ENCODE measurements at regions not wholly inside any gene's neighbourhood (a gene's known extent, or its start where the extent isn't known, plus 50 kb on each side); places are given as distances from the start of the nearest gene placed in this dataset.
A peak's percentile ranks its signal among the peaks of the same experiment; 100 is the strongest.
"Not testable (repeated sequence)": the region's sequence is repeated elsewhere in the genome, so short reads cannot be mapped to it uniquely, and the experiment has no call there.

- not testable (repeated sequence) for DNase-seq (ENCODE audit: low spot score)
Measured at GRCh38 chr3:104266219-104266618, 1100.5 kb upstream of the ALCAM start.

- no peak for DNase-seq (ENCODE audit: low spot score)
Measured at GRCh38 chr3:104269771-104270170, 1096.9 kb upstream of the ALCAM start.

- peak; percentile 66 for DNase-seq (ENCODE audit: low spot score)
Measured at GRCh38 chr3:104273046-104273649, 1093.6 kb upstream of the ALCAM start.

- DNase-seq (ENCODE audit: low spot score) = no peak
Measured at GRCh38 chr3:104275199-104275598, 1091.5 kb upstream of the ALCAM start.

- DNase-seq (ENCODE audit: low spot score) = peak; percentile 9
Measured at GRCh38 chr3:104279617-104280016, 1087.1 kb upstream of the ALCAM start.

- no peak for DNase-seq (ENCODE audit: low spot score)
Measured at GRCh38 chr3:104281713-104282112, 1085.0 kb upstream of the ALCAM start.

- DNase-seq (ENCODE audit: low spot score) = no peak
Measured at GRCh38 chr3:104286645-104287044, 1080.1 kb upstream of the ALCAM start.

- DNase-seq (ENCODE audit: low spot score) = peak; percentile 36
Measured at GRCh38 chr3:104291437-104291851, 1075.3 kb upstream of the ALCAM start.

GRCh38 chr3:104291878-104292277, 1074.8 kb upstream of the ALCAM start:
- DNase-seq (ENCODE audit: low spot score) = no peak

GRCh38 chr3:104297617-104298016, 1069.1 kb upstream of the ALCAM start:
- DNase-seq (ENCODE audit: low spot score) = no peak

GRCh38 chr3:104298662-104299061, 1068.0 kb upstream of the ALCAM start:
- no peak for DNase-seq (ENCODE audit: low spot score)

- DNase-seq (ENCODE audit: low spot score) = no peak
Measured at GRCh38 chr3:104316118-104316517, 1050.6 kb upstream of the ALCAM start.

- no peak for DNase-seq (ENCODE audit: low spot score)
Measured at GRCh38 chr3:104323226-104323625, 1043.5 kb upstream of the ALCAM start.

GRCh38 chr3:104347291-104347690, 1019.4 kb upstream of the ALCAM start:
- DNase-seq (ENCODE audit: low spot score) = no peak

- DNase-seq (ENCODE audit: low spot score) = no peak
Measured at GRCh38 chr3:104349836-104350235, 1016.9 kb upstream of the ALCAM start.

- DNase-seq (ENCODE audit: low spot score) = no peak
Measured at GRCh38 chr3:104353951-104354350, 1012.8 kb upstream of the ALCAM start.

- DNase-seq (ENCODE audit: low spot score) = no peak
Measured at GRCh38 chr3:104359546-104359945, 1007.2 kb upstream of the ALCAM start.

GRCh38 chr3:104360038-104360437, 1006.7 kb upstream of the ALCAM start:
- DNase-seq (ENCODE audit: low spot score) = no peak

GRCh38 chr3:104361748-104362147, 1005.0 kb upstream of the ALCAM start:
- not testable (repeated sequence) for DNase-seq (ENCODE audit: low spot score)

- DNase-seq (ENCODE audit: low spot score) = no peak
Measured at GRCh38 chr3:104362319-104362718, 1004.4 kb upstream of the ALCAM start.

- DNase-seq (ENCODE audit: low spot score) = peak; percentile 7
Measured at GRCh38 chr3:104367000-104367399, 999.7 kb upstream of the ALCAM start.

- no peak for DNase-seq (ENCODE audit: low spot score)
Measured at GRCh38 chr3:104368760-104369159, 997.9 kb upstream of the ALCAM start.

- peak; percentile 72 for DNase-seq (ENCODE audit: low spot score)
Measured at GRCh38 chr3:104385421-104385820, 981.3 kb upstream of the ALCAM start.

- no peak for DNase-seq (ENCODE audit: low spot score)
Measured at GRCh38 chr3:104388619-104389018, 978.1 kb upstream of the ALCAM start.

Measured in pons (tissue), 1 donor.